Right lobe of liver (tissue), 4 donors: ENCODE measurements at regions not wholly inside any gene's neighbourhood (a gene's known extent, or its start where the extent isn't known, plus 50 kb on each side); places are given as distances from the start of the nearest gene placed in this dataset.

ENCODE experiments used
- CTCF ChIP-seq, 4 donors: fragments of 200-600 bp in 3 of 4; fragments of 450-650 bp in 1 of 4; IDR thresholded peaks; one replicate each; pipeline versions ENCODE4 v1.5.1 to v1.8.0; 2016 to 2022; ENCODE audit warnings: antibody characterized with exemption in 4 of 4, mild to moderate bottlenecking in 2 of 4
- POLR2A ChIP-seq: fragments of 450-650 bp; IDR thresholded peaks from one replicate; pipeline ENCODE4 v1.6.1; 2017; ENCODE audit warnings: antibody characterized with exemption, mild to moderate bottlenecking
- donor health status: DM: no; HTN: no; CAD: no.
- donor health status: DM: no; HTN: no; CAD: no.
- donor health status: DM: no; HTN: yes; CAD: no.

- TF ChIP-seq POLR2A (no peak), CTCF (IDR thresholded peaks at IDR 0.05) (no peak)
Measured at GRCh38 chr12:97257726-97258125, 204.9 kb upstream of the RMST start.
